K562 (cell line): ENCODE measurements at regions not wholly inside any gene's neighbourhood (a gene's known extent, or its start where the extent isn't known, plus 50 kb on each side); places are given as distances from the start of the nearest gene placed in this dataset.

ENCODE experiments used
- ATAC-seq: fragments of 200-7000 bp; cut with Tn5 transposase; 3 replicates; pipeline ENCODE4 v1.9.1; 2020; ENCODE audit warnings: moderate library complexity
- BruUV-seq: library from RNA; stranded (reverse); fragments of 400-500 nt; replicated peaks from 2 replicates; lab custom pipeline; 2021; lab: Mats Ljungman, UMichigan
- CTCF ChIA-PET: fragments of 300-600 bp; formaldehyde crosslinking; extraction: SDS; loops from one replicate; lab custom pipeline; 2021; ENCODE audit warnings: low intra/inter-chr PET ratio; lab: Yijun Ruan, JAX
- POLR2A ChIA-PET: fragments of 300-600, 350-650 bp; sonication (Branson Sonifier 250); formaldehyde crosslinking; extraction: SDS; loops from one replicate; lab custom pipeline; 2021; ENCODE audit warnings: antibody characterized with exemption, inconsistent platforms; lab: Yijun Ruan, JAX
- DNase-seq, 4 experiments: peaks; one replicate each; pipeline versions ENCODE4 v3.0.0 to v3.0.0-alpha.2; 2011 to 2018; ENCODE audit warnings: low spot score in 3 of 4, mixed read lengths in 3 of 4; ENCODE audit errors: extremely low read depth in 1 of 4
- FAIRE-seq: peaks from 2 replicates; lab custom pipeline; 2011; peaks lifted over from hg19 to GRCh38; lab: Jason Lieb, UNC
- H2AFZ ChIP-seq: 2 replicates; pipeline ENCODE4 v1.6.0; 2011; ENCODE audit warnings: low read depth, low read length, control low read depth, inconsistent platforms
- H3K27ac ChIP-seq: fragments of 200-600 bp; 3 replicates; pipeline ENCODE4 v1.8.0; 2011; ENCODE audit warnings: low read depth, mild to moderate bottlenecking, control low read depth, inconsistent platforms, low read length, moderate library complexity, mixed read lengths; ENCODE audit errors: extremely low read depth
- H3K27me3 ChIP-seq, 2 experiments: fragments of 300-600 bp in 1 of 2; 2 replicates in 1 of 2; 3 replicates in 1 of 2; pipeline versions ENCODE4 v1.6.0 to v1.8.0; 2011; ENCODE audit warnings: inconsistent platforms in 2 of 2, low read length in 2 of 2, mild to moderate bottlenecking in 1 of 2, mixed read lengths in 1 of 2, moderate library complexity in 1 of 2; ENCODE audit not compliant: control insufficient read depth in 2 of 2, insufficient read depth in 2 of 2
- H3K36me3 ChIP-seq: fragments of 300-600 bp; 3 replicates; pipeline ENCODE4 v1.8.0; 2011; ENCODE audit warnings: mild to moderate bottlenecking, low read length, inconsistent platforms; ENCODE audit not compliant: control insufficient read depth, insufficient read depth
- H3K4me1 ChIP-seq, 2 experiments: fragments of 200-600 bp in 1 of 2; replicated peaks in 1 of 2; 2 replicates in 1 of 2; 3 replicates in 1 of 2; pipeline versions ENCODE4 v1.5.1 to v1.8.0; 2011; ENCODE audit warnings: inconsistent platforms in 2 of 2, low read length in 2 of 2, mild to moderate bottlenecking in 1 of 2, mixed read lengths in 1 of 2, moderate library complexity in 1 of 2; ENCODE audit not compliant: control insufficient read depth in 2 of 2, insufficient read depth in 2 of 2
- H3K4me2 ChIP-seq: 2 replicates; pipeline ENCODE4 v1.6.1; 2011; ENCODE audit warnings: low read length, control low read depth, inconsistent platforms, mixed read lengths; ENCODE audit not compliant: insufficient read depth
- H3K4me3 ChIP-seq: fragments of 200-600 bp; sonication (generic), shearing (Covaris generic); 2 replicates; pipeline ENCODE4 v1.5.1; 2016; ENCODE audit warnings: control low read depth, inconsistent platforms
- H3K79me2 ChIP-seq: fragments of 200-600 bp; 3 replicates; pipeline ENCODE4 v1.8.0; 2011; ENCODE audit warnings: low read length, inconsistent platforms; ENCODE audit not compliant: control insufficient read depth, insufficient read depth
- H3K9ac ChIP-seq, 2 experiments: 2 replicates each; pipeline versions ENCODE4 v1.6.0 to v1.6.1; 2011; ENCODE audit warnings: low read depth in 2 of 2, low read length in 2 of 2, control low read depth in 1 of 2, inconsistent platforms in 1 of 2, mild to moderate bottlenecking in 1 of 2, mixed read lengths in 1 of 2; ENCODE audit not compliant: insufficient read depth in 1 of 2
- H3K9me1 ChIP-seq: one replicate; pipeline ENCODE4 v1.6.0; 2011; ENCODE audit warnings: inconsistent platforms, mild to moderate bottlenecking, low read length, moderate library complexity; ENCODE audit not compliant: control insufficient read depth, insufficient read depth
- H3K9me3 ChIP-seq: replicated peaks from 2 replicates; pipeline ENCODE4 v1.5.1; 2011; ENCODE audit warnings: low read depth, low read length, inconsistent platforms; ENCODE audit not compliant: control insufficient read depth, insufficient read depth
- H4K20me1 ChIP-seq: replicated peaks from 2 replicates; pipeline ENCODE4 v1.6.1; 2011; ENCODE audit warnings: low read length, inconsistent platforms, mixed read lengths; ENCODE audit not compliant: control insufficient read depth, insufficient read depth
- ARHGAP35 ChIP-seq: fragments of 450-650 bp; IDR thresholded peaks from 2 replicates; pipeline ENCODE4 v1.6.1; 2018; ENCODE audit not compliant: partially characterized antibody
- CHD2 ChIP-seq: IDR thresholded peaks from 2 replicates; pipeline ENCODE4 v1.6.1; 2011; ENCODE audit warnings: low read depth, low read length
- EP300 ChIP-seq: IDR thresholded peaks from 2 replicates; pipeline ENCODE4 v1.6.1; 2012; ENCODE audit warnings: low read length, improper control_type of control experiment
- FIP1L1 ChIP-seq: fragments of 200-400 bp; formaldehyde crosslinking; IDR thresholded peaks from 2 replicates; pipeline ENCODE4 v1.6.1; 2018; ENCODE audit warnings: mild to moderate bottlenecking, low read depth, low read length; ENCODE audit not compliant: poor library complexity, severe bottlenecking
- HMGN3 ChIP-seq: IDR thresholded peaks from 2 replicates; pipeline ENCODE4 v1.6.1; 2011; ENCODE audit warnings: borderline replicate concordance, low read depth, mild to moderate bottlenecking, mixed read lengths, low read length; ENCODE audit not compliant: insufficient read length; ENCODE audit errors: extremely low read depth
- ILF3 ChIP-seq: fragments of 450-650 bp; IDR thresholded peaks from 2 replicates; pipeline ENCODE4 v1.6.1; 2018; ENCODE audit warnings: antibody characterized with exemption, mild to moderate bottlenecking, moderate library complexity, borderline replicate concordance
- MTF1 ChIP-seq: fragments of 250-450 bp; sonication (Bioruptor Pico); IDR thresholded peaks from 2 replicates; pipeline ENCODE4 v1.9.0; 2021; ENCODE audit warnings: moderate library complexity, mild to moderate bottlenecking, inconsistent platforms, borderline replicate concordance
- PHB2 ChIP-seq: fragments of 450-650 bp; IDR thresholded peaks from 2 replicates; pipeline ENCODE4 v1.6.1; 2017; ENCODE audit warnings: low read depth
- POLR3G ChIP-seq: IDR thresholded peaks from 2 replicates; pipeline ENCODE4 v1.6.1; 2011; ENCODE audit not compliant: insufficient read length, insufficient replicate concordance; ENCODE audit errors: extremely low read depth
- RAD21 ChIP-seq, 2 experiments: fragments of 250-450 bp in 1 of 2; fragments of 450-650 bp in 1 of 2; sonication (Bioruptor Pico) in 1 of 2; formaldehyde crosslinking in 1 of 2; IDR thresholded peaks in 1 of 2; conservative IDR thresholded peaks in 1 of 2; 2 replicates each; pipeline versions ENCODE4 v1.4.0 to v1.8.0; 2020 to 2022; ENCODE audit warnings: mild to moderate bottlenecking in 2 of 2, moderate library complexity in 1 of 2
- RBFOX2 ChIP-seq: fragments of 200-400 bp; formaldehyde crosslinking; IDR thresholded peaks from 2 replicates; pipeline ENCODE4 v1.6.1; 2017; ENCODE audit warnings: low read depth, mild to moderate bottlenecking, low read length, moderate library complexity
- RCOR1 ChIP-seq, 2 experiments: IDR thresholded peaks; 2 replicates each; pipeline ENCODE4 v1.6.1; 2012; ENCODE audit warnings: low read depth in 2 of 2, low read length in 2 of 2, borderline replicate concordance in 1 of 2, improper control_type of control experiment in 1 of 2
- SMAD1 ChIP-seq: fragments of 150-350 bp; IDR thresholded peaks from 2 replicates; pipeline ENCODE4 v1.6.1; 2014; ENCODE audit warnings: low read length, low read depth; ENCODE audit not compliant: partially characterized antibody
- SRSF7 ChIP-seq: fragments of 200-400 bp; formaldehyde crosslinking; optimal IDR thresholded peaks from 2 replicates; pipeline ENCODE3; 2017; ENCODE audit warnings: mild to moderate bottlenecking, low read depth, low read length
- ZNF518B ChIP-seq: fragments of 250-450 bp; sonication (Bioruptor Pico); IDR thresholded peaks from 2 replicates; pipeline ENCODE4 v1.5.0; 2021; ENCODE audit warnings: mild to moderate bottlenecking, moderate library complexity
- WGBS: fragments of 100-300 bp; shearing (Covaris generic); methylation state at CpG from one replicate; pipeline ENCODE4 v1.1.6; 2016; ENCODE audit warnings: low coverage, mixed read lengths; ENCODE audit not compliant: insufficient coverage; ENCODE audit errors: missing lambda C conversion rate; 5-methylcytosine and 5-hydroxymethylcytosine counted together
- in situ Hi-C: fragments of 300-500 bp; cut with MboI; formaldehyde crosslinking; loops from 4 replicates; pipeline ENCODE4 v1.15.0; 2018; ENCODE audit warnings: inconsistent platforms, mixed read lengths
- intact Hi-C: fragments of 100-400 bp; cut with micrococcal nuclease; formaldehyde crosslinking; loops from 2 replicates; pipeline ENCODE4 v1.14.2; 2022
- TF ChIP-seq, protein P1 (sequence below): sonication (generic); formaldehyde crosslinking; IDR thresholded peaks from 2 replicates; pipeline ENCODE4 v1.8.1; 2022; ENCODE audit warnings: missing genetic modification reagents

GRCh38 chr6:132130626-132131298, 179.6 kb upstream of the CCN2 start:
- H3K27ac ChIP-seq: no peak overlapping the region
- H3K9me3 ChIP-seq: no peaks in the 10 kb centered on the region
- H2AFZ ChIP-seq: no peak overlapping the region
- WGBS: 2% methylated on average over 10 of the region's 10 CpGs
- CTCF ChIA-PET: no interaction called here
- H3K4me3 ChIP-seq: no peak overlapping the region
- no peaks in the 10 kb centered on the region for H3K9me1 ChIP-seq
- DNase-seq (no peak), FAIRE-seq (no peak), ATAC-seq (no peak)
- no TSS peak for BruUV-seq
- no peaks in the 10 kb centered on the region for H4K20me1 ChIP-seq
- no peaks in the 10 kb centered on the region for H3K36me3 ChIP-seq
- POLR2A ChIA-PET: no interaction called here
- H3K79me2 ChIP-seq: no peaks in the 10 kb centered on the region
- no peaks in the 10 kb centered on the region for H3K27me3 ChIP-seq
- TF ChIP-seq SMAD1 (no peak), CHD2 (no peak), RBFOX2 (no peak), MTF1 (CRISPR knock-in tag) (no peak), RCOR1 (IDR thresholded peaks at IDR 0.05; ENCODE audit: borderline replicate concordance in 1 of 2, low read depth in 2 of 2, low read length in 2 of 2) (no peak), EP300 (no peak), SRSF7 (no peak), HMGN3 (no peak), PHB2 (no peak), ZNF518B (no peak), POLR3G (no peak), ILF3 (no peak), RAD21 (CRISPR knock-in tag; conservative IDR thresholded peaks at IDR 0.05 in 1 of 2, IDR thresholded peaks at IDR 0.05 in 1 of 2) (no peak), FIP1L1 (no peak), ARHGAP35 (no peak)
- TF ChIP-seq, protein P1, sequence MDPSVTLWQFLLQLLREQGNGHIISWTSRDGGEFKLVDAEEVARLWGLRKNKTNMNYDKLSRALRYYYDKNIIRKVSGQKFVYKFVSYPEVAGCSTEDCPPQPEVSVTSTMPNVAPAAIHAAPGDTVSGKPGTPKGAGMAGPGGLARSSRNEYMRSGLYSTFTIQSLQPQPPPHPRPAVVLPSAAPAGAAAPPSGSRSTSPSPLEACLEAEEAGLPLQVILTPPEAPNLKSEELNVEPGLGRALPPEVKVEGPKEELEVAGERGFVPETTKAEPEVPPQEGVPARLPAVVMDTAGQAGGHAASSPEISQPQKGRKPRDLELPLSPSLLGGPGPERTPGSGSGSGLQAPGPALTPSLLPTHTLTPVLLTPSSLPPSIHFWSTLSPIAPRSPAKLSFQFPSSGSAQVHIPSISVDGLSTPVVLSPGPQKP: no peak
- intact Hi-C loops (no loop called here), in situ Hi-C loops (no loop called here)
- no peak overlapping the region for H3K9ac ChIP-seq
- no peak overlapping the region for H3K4me2 ChIP-seq
- no peaks in the 10 kb centered on the region for H3K4me1 ChIP-seq
